GM23338 (cell line): ENCODE measurements at regions not wholly inside any gene's neighbourhood (a gene's known extent, or its start where the extent isn't known, plus 50 kb on each side); places are given as distances from the start of the nearest gene placed in this dataset.

Experiments
- ATAC-seq: fragments of 200-7000 bp; cut with Tn5 transposase; 3 replicates; pipeline ENCODE4 v1.9.1; 2020
- DNase-seq: peaks from one replicate; pipeline ENCODE4 v3.0.0-alpha.2; 2015; ENCODE audit warnings: low spot score
- H2AFZ ChIP-seq: fragments of 200-600 bp; sonication (generic); 2 replicates; pipeline ENCODE4 v1.8.0; 2016; ENCODE audit warnings: antibody characterized with exemption, mild to moderate bottlenecking, moderate library complexity
- H3F3A ChIP-seq: fragments of 200-600 bp; sonication (generic); replicated peaks from 2 replicates; pipeline ENCODE4 v1.8.0; 2017; ENCODE audit warnings: antibody characterized with exemption, mixed run types, low read depth
- H3K27ac ChIP-seq: fragments of 200-600 bp; sonication (generic); 2 replicates; pipeline ENCODE4 v1.6.1; 2016; ENCODE audit warnings: low read depth
- H3K27me3 ChIP-seq: fragments of 200-600 bp; sonication (generic); 2 replicates; pipeline ENCODE4 v1.8.0; 2016; ENCODE audit warnings: mild to moderate bottlenecking, mixed run types, moderate library complexity; ENCODE audit not compliant: insufficient read depth
- H3K36me3 ChIP-seq: fragments of 200-600 bp; sonication (generic); 2 replicates; pipeline ENCODE4 v1.8.0; 2016; ENCODE audit warnings: mild to moderate bottlenecking; ENCODE audit not compliant: insufficient read depth
- H3K4me1 ChIP-seq: fragments of 200-600 bp; sonication (generic); 2 replicates; pipeline ENCODE4 v1.8.0; 2016; ENCODE audit warnings: mild to moderate bottlenecking, moderate library complexity; ENCODE audit not compliant: insufficient read depth
- H3K4me2 ChIP-seq: fragments of 200-600 bp; sonication (generic); 2 replicates; pipeline ENCODE4 v1.7.1; 2017; ENCODE audit warnings: mixed run types
- H3K4me3 ChIP-seq: fragments of 200-600 bp; sonication (generic); 2 replicates; pipeline ENCODE4 v1.6.1; 2016; ENCODE audit warnings: mixed run types
- H3K79me2 ChIP-seq: fragments of 200-600 bp; sonication (generic); replicated peaks from 2 replicates; pipeline ENCODE4 v1.8.0; 2017; ENCODE audit warnings: mild to moderate bottlenecking; ENCODE audit not compliant: insufficient read depth
- H3K9me2 ChIP-seq: fragments of 200-600 bp; sonication (generic); 2 replicates; pipeline ENCODE4 v1.8.0; 2017; ENCODE audit not compliant: insufficient read depth
- H4K20me1 ChIP-seq: fragments of 200-600 bp; sonication (generic); replicated peaks from 2 replicates; pipeline ENCODE4 v1.8.0; 2017; ENCODE audit warnings: mild to moderate bottlenecking; ENCODE audit not compliant: insufficient read depth
- H3K27ac Mint-ChIP-seq: 2 replicates; pipeline ENCODE4 v1.8.0; 2020; ENCODE audit warnings: inconsistent platforms, mild to moderate bottlenecking, moderate library complexity, mixed read lengths
- H3K27me3 Mint-ChIP-seq: 3 replicates; pipeline ENCODE4 v1.8.0; 2022; ENCODE audit warnings: low read depth, mild to moderate bottlenecking, moderate library complexity, mixed read lengths, inconsistent platforms; ENCODE audit not compliant: insufficient read depth, poor library complexity
- H3K36me3 Mint-ChIP-seq: 3 replicates; pipeline ENCODE4 v1.8.0; 2021; ENCODE audit warnings: low read depth, mild to moderate bottlenecking, inconsistent platforms, moderate library complexity, mixed read lengths
- H3K4me1 Mint-ChIP-seq: 3 replicates; pipeline ENCODE4 v1.8.0; 2020; ENCODE audit warnings: mild to moderate bottlenecking, inconsistent platforms, mixed read lengths
- H3K4me3 Mint-ChIP-seq: 3 replicates; pipeline ENCODE4 v1.8.0; 2021; ENCODE audit warnings: moderate library complexity, mild to moderate bottlenecking, inconsistent platforms, mixed read lengths
- H3K9me3 Mint-ChIP-seq: 3 replicates; pipeline ENCODE4 v1.8.0; 2020; ENCODE audit warnings: moderate library complexity, mild to moderate bottlenecking, inconsistent platforms, mixed read lengths
- CREB1 ChIP-seq: fragments of 250-450 bp; sonication (Bioruptor Pico); IDR thresholded peaks from 2 replicates; pipeline ENCODE4 v1.5.0; 2020; ENCODE audit warnings: low read depth, mild to moderate bottlenecking, moderate library complexity
- EZH2 ChIP-seq: fragments of 200-600 bp; sonication (generic); IDR thresholded peaks from one replicate; pipeline ENCODE4 v1.8.0; 2017; ENCODE audit warnings: antibody characterized with exemption, mild to moderate bottlenecking, low read depth; ENCODE audit not compliant: unreplicated experiment
- JUNB ChIP-seq: IDR thresholded peaks from one replicate; pipeline ENCODE4 v1.6.1; 2016; ENCODE audit warnings: antibody characterized with exemption; ENCODE audit not compliant: unreplicated experiment
- NANOG ChIP-seq: IDR thresholded peaks from 2 replicates; pipeline ENCODE4 v1.6.1; 2016; ENCODE audit warnings: antibody characterized with exemption, borderline replicate concordance
- POLR2AphosphoS5 ChIP-seq: IDR thresholded peaks from 2 replicates; pipeline ENCODE4 v1.6.1; 2016; ENCODE audit warnings: antibody characterized with exemption, low read depth
- STAT1 ChIP-seq: IDR thresholded peaks from one replicate; pipeline ENCODE4 v1.6.1; 2016; ENCODE audit warnings: antibody characterized with exemption; ENCODE audit not compliant: unreplicated experiment
- ZNF331 ChIP-seq: fragments of 250-450 bp; sonication (Bioruptor Pico); IDR thresholded peaks from 2 replicates; pipeline ENCODE4 v1.5.0; 2020; ENCODE audit warnings: low read depth, mild to moderate bottlenecking, moderate library complexity
- TF ChIP-seq, protein P1 (sequence below): fragments of 250-450 bp; sonication (Bioruptor Pico); IDR thresholded peaks from 2 replicates; pipeline ENCODE4 v1.5.0; 2020; ENCODE audit warnings: mild to moderate bottlenecking, moderate library complexity
- TF ChIP-seq, protein P2 (sequence below): IDR thresholded peaks from one replicate; pipeline ENCODE4 v1.6.1; 2018; ENCODE audit warnings: antibody characterized with exemption; ENCODE audit not compliant: unreplicated experiment
- TF ChIP-seq, protein P3 (sequence below), 2 experiments: fragments of 200-600 bp in 1 of 2; sonication (generic) in 1 of 2; conservative IDR thresholded peaks; 2 replicates each; pipeline versions ENCODE4 v1.5.1 to v1.6.1; 2016 to 2017; ENCODE audit warnings: antibody characterized with exemption in 2 of 2, low read depth in 2 of 2, mild to moderate bottlenecking in 2 of 2, moderate library complexity in 1 of 2
- TF ChIP-seq, protein P4 (sequence below): IDR thresholded peaks from 2 replicates; pipeline ENCODE4 v1.6.1; 2016; ENCODE audit warnings: antibody characterized with exemption

DNA sequence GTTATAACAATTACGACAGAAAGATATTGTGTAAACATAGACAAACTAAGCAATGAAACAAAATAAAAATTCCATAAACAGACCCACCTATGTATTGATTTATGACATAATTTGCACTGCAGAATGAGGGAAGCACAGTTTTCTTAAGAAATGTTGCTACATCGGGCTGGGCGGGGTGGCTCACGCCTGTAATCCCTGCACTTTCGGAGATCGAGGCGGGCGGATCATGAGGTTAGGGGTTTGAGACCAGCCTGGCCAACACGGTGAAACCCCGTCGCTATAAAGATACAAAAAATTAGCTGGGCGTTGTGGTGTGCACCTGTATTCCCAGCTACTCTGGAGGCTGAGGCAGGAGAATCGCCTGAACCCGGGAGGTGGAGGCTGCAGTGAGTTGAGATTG is 1344.4 kb upstream of the WWC1 start:
- Mint-ChIP-seq H3K27me3 (no peaks in the 10 kb centered on the region), H3K36me3 (peaks cover 11% of the 10 kb centered on the region; the same call in 2 of the 3 replicates), H3K27ac (no peak overlapping the region), H3K4me1 (no peaks in the 10 kb centered on the region; the same call in 1 of the 3 replicates), H3K9me3 (peaks cover 18% of the 10 kb centered on the region), H3K4me3 (no peak overlapping the region)
- no peaks in the 10 kb centered on the region for H3K36me3 ChIP-seq
- TF ChIP-seq, protein P1, sequence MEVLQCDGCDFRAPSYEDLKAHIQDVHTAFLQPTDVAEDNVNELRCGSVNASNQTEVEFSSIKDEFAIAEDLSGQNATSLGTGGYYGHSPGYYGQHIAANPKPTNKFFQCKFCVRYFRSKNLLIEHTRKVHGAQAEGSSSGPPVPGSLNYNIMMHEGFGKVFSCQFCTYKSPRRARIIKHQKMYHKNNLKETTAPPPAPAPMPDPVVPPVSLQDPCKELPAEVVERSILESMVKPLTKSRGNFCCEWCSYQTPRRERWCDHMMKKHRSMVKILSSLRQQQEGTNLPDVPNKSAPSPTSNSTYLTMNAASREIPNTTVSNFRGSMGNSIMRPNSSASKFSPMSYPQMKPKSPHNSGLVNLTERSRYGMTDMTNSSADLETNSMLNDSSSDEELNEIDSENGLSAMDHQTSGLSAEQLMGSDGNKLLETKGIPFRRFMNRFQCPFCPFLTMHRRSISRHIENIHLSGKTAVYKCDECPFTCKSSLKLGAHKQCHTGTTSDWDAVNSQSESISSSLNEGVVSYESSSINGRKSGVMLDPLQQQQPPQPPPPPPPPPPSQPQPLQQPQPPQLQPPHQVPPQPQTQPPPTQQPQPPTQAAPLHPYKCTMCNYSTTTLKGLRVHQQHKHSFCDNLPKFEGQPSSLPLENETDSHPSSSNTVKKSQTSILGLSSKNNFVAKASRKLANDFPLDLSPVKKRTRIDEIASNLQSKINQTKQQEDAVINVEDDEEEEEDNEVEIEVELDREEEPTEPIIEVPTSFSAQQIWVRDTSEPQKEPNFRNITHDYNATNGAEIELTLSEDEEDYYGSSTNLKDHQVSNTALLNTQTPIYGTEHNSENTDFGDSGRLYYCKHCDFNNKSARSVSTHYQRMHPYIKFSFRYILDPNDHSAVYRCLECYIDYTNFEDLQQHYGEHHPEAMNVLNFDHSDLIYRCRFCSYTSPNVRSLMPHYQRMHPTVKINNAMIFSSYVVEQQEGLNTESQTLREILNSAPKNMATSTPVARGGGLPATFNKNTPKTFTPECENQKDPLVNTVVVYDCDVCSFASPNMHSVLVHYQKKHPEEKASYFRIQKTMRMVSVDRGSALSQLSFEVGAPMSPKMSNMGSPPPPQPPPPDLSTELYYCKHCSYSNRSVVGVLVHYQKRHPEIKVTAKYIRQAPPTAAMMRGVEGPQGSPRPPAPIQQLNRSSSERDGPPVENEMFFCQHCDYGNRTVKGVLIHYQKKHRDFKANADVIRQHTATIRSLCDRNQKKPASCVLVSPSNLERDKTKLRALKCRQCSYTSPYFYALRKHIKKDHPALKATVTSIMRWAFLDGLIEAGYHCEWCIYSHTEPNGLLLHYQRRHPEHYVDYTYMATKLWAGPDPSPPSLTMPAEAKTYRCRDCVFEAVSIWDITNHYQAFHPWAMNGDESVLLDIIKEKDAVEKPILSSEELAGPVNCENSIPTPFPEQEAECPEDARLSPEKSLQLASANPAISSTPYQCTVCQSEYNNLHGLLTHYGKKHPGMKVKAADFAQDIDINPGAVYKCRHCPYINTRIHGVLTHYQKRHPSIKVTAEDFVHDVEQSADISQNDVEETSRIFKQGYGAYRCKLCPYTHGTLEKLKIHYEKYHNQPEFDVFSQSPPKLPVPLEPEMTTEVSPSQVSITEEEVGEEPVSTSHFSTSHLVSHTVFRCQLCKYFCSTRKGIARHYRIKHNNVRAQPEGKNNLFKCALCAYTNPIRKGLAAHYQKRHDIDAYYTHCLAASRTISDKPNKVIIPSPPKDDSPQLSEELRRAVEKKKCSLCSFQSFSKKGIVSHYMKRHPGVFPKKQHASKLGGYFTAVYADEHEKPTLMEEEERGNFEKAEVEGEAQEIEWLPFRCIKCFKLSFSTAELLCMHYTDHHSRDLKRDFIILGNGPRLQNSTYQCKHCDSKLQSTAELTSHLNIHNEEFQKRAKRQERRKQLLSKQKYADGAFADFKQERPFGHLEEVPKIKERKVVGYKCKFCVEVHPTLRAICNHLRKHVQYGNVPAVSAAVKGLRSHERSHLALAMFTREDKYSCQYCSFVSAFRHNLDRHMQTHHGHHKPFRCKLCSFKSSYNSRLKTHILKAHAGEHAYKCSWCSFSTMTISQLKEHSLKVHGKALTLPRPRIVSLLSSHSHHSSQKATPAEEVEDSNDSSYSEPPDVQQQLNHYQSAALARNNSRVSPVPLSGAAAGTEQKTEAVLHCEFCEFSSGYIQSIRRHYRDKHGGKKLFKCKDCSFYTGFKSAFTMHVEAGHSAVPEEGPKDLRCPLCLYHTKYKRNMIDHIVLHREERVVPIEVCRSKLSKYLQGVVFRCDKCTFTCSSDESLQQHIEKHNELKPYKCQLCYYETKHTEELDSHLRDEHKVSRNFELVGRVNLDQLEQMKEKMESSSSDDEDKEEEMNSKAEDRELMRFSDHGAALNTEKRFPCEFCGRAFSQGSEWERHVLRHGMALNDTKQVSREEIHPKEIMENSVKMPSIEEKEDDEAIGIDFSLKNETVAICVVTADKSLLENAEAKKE (CRISPR knock-in tag), result no peak
- TF ChIP-seq, protein P2, sequence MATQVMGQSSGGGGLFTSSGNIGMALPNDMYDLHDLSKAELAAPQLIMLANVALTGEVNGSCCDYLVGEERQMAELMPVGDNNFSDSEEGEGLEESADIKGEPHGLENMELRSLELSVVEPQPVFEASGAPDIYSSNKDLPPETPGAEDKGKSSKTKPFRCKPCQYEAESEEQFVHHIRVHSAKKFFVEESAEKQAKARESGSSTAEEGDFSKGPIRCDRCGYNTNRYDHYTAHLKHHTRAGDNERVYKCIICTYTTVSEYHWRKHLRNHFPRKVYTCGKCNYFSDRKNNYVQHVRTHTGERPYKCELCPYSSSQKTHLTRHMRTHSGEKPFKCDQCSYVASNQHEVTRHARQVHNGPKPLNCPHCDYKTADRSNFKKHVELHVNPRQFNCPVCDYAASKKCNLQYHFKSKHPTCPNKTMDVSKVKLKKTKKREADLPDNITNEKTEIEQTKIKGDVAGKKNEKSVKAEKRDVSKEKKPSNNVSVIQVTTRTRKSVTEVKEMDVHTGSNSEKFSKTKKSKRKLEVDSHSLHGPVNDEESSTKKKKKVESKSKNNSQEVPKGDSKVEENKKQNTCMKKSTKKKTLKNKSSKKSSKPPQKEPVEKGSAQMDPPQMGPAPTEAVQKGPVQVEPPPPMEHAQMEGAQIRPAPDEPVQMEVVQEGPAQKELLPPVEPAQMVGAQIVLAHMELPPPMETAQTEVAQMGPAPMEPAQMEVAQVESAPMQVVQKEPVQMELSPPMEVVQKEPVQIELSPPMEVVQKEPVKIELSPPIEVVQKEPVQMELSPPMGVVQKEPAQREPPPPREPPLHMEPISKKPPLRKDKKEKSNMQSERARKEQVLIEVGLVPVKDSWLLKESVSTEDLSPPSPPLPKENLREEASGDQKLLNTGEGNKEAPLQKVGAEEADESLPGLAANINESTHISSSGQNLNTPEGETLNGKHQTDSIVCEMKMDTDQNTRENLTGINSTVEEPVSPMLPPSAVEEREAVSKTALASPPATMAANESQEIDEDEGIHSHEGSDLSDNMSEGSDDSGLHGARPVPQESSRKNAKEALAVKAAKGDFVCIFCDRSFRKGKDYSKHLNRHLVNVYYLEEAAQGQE, result no peak
- TF ChIP-seq CREB1 (CRISPR knock-in tag) (no peak), STAT1 (no peak), ZNF331 (no peak), EZH2 (no peak), JUNB (no peak), NANOG (no peak), POLR2AphosphoS5 (no peak)
- TF ChIP-seq, protein P3, sequence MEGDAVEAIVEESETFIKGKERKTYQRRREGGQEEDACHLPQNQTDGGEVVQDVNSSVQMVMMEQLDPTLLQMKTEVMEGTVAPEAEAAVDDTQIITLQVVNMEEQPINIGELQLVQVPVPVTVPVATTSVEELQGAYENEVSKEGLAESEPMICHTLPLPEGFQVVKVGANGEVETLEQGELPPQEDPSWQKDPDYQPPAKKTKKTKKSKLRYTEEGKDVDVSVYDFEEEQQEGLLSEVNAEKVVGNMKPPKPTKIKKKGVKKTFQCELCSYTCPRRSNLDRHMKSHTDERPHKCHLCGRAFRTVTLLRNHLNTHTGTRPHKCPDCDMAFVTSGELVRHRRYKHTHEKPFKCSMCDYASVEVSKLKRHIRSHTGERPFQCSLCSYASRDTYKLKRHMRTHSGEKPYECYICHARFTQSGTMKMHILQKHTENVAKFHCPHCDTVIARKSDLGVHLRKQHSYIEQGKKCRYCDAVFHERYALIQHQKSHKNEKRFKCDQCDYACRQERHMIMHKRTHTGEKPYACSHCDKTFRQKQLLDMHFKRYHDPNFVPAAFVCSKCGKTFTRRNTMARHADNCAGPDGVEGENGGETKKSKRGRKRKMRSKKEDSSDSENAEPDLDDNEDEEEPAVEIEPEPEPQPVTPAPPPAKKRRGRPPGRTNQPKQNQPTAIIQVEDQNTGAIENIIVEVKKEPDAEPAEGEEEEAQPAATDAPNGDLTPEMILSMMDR (conservative IDR thresholded peaks at IDR 0.05; ENCODE audit: low read depth in 2 of 2), result no peak
- TF ChIP-seq, protein P4, sequence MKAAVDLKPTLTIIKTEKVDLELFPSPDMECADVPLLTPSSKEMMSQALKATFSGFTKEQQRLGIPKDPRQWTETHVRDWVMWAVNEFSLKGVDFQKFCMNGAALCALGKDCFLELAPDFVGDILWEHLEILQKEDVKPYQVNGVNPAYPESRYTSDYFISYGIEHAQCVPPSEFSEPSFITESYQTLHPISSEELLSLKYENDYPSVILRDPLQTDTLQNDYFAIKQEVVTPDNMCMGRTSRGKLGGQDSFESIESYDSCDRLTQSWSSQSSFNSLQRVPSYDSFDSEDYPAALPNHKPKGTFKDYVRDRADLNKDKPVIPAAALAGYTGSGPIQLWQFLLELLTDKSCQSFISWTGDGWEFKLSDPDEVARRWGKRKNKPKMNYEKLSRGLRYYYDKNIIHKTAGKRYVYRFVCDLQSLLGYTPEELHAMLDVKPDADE, result no peak
- H2AFZ ChIP-seq, result no peak overlapping the region
- no peaks in the 10 kb centered on the region for H3K4me1 ChIP-seq
- H3K27ac ChIP-seq, result no peak overlapping the region
- H3K4me2 ChIP-seq, result no peak overlapping the region
- no peaks in the 10 kb centered on the region for H3K9me2 ChIP-seq
- no peaks in the 10 kb centered on the region for H4K20me1 ChIP-seq
- DNase-seq (no peak), ATAC-seq (no peak)
- H3K79me2 ChIP-seq, result no peaks in the 10 kb centered on the region
- no peaks in the 10 kb centered on the region for H3K27me3 ChIP-seq
- H3F3A ChIP-seq, result no peaks in the 10 kb centered on the region
- no peak overlapping the region for H3K4me3 ChIP-seq
